GM12891 (cell line): ENCODE measurements at regions not wholly inside any gene's neighbourhood (a gene's known extent, or its start where the extent isn't known, plus 50 kb on each side); places are given as distances from the start of the nearest gene placed in this dataset.
A peak's percentile ranks its signal among the peaks of the same experiment; 100 is the strongest.

Experiments used
- DNase-seq: peaks from one replicate; pipeline ENCODE4 v3.0.0; 2011; ENCODE audit warnings: low spot score; ENCODE audit not compliant: insufficient read length
- FAIRE-seq: peaks from 2 replicates; lab custom pipeline; 2011; peaks lifted over from hg19 to GRCh38; lab: Jason Lieb, UNC
- PAX5 ChIP-seq: IDR thresholded peaks from 2 replicates; pipeline ENCODE4 v1.6.1; 2011; ENCODE audit warnings: low read length, moderate library complexity, mild to moderate bottlenecking; ENCODE audit not compliant: insufficient read depth, severe bottlenecking
- POLR2A ChIP-seq: IDR thresholded peaks from 2 replicates; pipeline ENCODE4 v1.6.1; 2011; ENCODE audit warnings: low read depth, low read length, control low read depth
- POLR2AphosphoS5 ChIP-seq: IDR thresholded peaks from 2 replicates; pipeline ENCODE4 v1.6.1; 2011; ENCODE audit warnings: low read depth, low read length, control low read depth
- POU2F2 ChIP-seq: IDR thresholded peaks from 2 replicates; pipeline ENCODE4 v1.6.1; 2011; ENCODE audit warnings: low read depth, mild to moderate bottlenecking, control low read depth, low read length, moderate library complexity
- SPI1 ChIP-seq: IDR thresholded peaks from 2 replicates; pipeline ENCODE4 v1.6.1; 2011; ENCODE audit warnings: low read depth, low read length, control low read depth
- TAF1 ChIP-seq: IDR thresholded peaks from 2 replicates; pipeline ENCODE4 v1.6.1; 2011; ENCODE audit warnings: low read depth, low read length, control low read depth

- no peak for FAIRE-seq
- no peak for DNase-seq
- TF ChIP-seq PAX5 (no peak), POU2F2 (no peak), TAF1 (no peak), POLR2AphosphoS5 (no peak), SPI1 (no peak), POLR2A (no peak)
These were observed 1066.1 kb upstream of the FANCL start for GRCh38 chr2:59307196-59307595.

GRCh38 chr2:59303272-59303671 lies 1062.1 kb upstream of the FANCL start:
- no peak for FAIRE-seq
- DNase-seq = no peak
- TF ChIP-seq POU2F2 (no peak), PAX5 (no peak), SPI1 (no peak), TAF1 (no peak), POLR2AphosphoS5 (no peak)

GRCh38 chr2:59302683-59303082 lies 1061.6 kb upstream of the FANCL start:
- DNase-seq = no peak
- no peak for TF ChIP-seq POU2F2
- no peak for TF ChIP-seq PAX5
- TF ChIP-seq POLR2A = no peak
- no peak for TF ChIP-seq POLR2AphosphoS5
- no peak for TF ChIP-seq SPI1
- no peak for TF ChIP-seq TAF1
- no peak for FAIRE-seq

- DNase-seq (no peak), FAIRE-seq (peak; percentile 83)
- TF ChIP-seq TAF1 (no peak), POLR2A (no peak), PAX5 (no peak)
These were observed 1060.6 kb upstream of the FANCL start for GRCh38 chr2:59301466-59302402.

GRCh38 chr2:59297816-59298215 lies 1056.7 kb upstream of the FANCL start:
- DNase-seq (no peak), FAIRE-seq (no peak)
- TF ChIP-seq POU2F2 (no peak), POLR2AphosphoS5 (no peak), POLR2A (no peak), PAX5 (no peak), SPI1 (no peak), TAF1 (no peak)

- no peak for TF ChIP-seq SPI1
- TF ChIP-seq PAX5 = no peak
- TF ChIP-seq TAF1 = no peak
- TF ChIP-seq POU2F2 = no peak
- no peak for TF ChIP-seq POLR2AphosphoS5
- TF ChIP-seq POLR2A = no peak
- no peak for FAIRE-seq
- no peak for DNase-seq
These were observed 1055.2 kb upstream of the FANCL start for GRCh38 chr2:59296279-59296678.

GRCh38 chr2:59295524-59296162 lies 1054.5 kb upstream of the FANCL start:
- FAIRE-seq = no peak
- no peak for DNase-seq
- no peak for TF ChIP-seq PAX5
- no peak for TF ChIP-seq TAF1
- TF ChIP-seq SPI1 = no peak
- no peak for TF ChIP-seq POU2F2
- no peak for TF ChIP-seq POLR2A
- no peak for TF ChIP-seq POLR2AphosphoS5

GRCh38 chr2:59288771-59289170 lies 1047.6 kb upstream of the FANCL start:
- no peak for DNase-seq
- TF ChIP-seq TAF1 (no peak), POU2F2 (no peak), POLR2AphosphoS5 (no peak), SPI1 (no peak), POLR2A (no peak), PAX5 (no peak)
- FAIRE-seq = no peak

- FAIRE-seq (no peak), DNase-seq (no peak)
- TF ChIP-seq TAF1 = no peak
- TF ChIP-seq PAX5 = no peak
These were observed 1041.4 kb upstream of the FANCL start for GRCh38 chr2:59282374-59283057.
